GM21515 (cell line): ENCODE measurements at regions not wholly inside any gene's neighbourhood (a gene's known extent, or its start where the extent isn't known, plus 50 kb on each side); places are given as distances from the start of the nearest gene placed in this dataset.
A peak's percentile ranks its signal among the peaks of the same experiment; 100 is the strongest.
"Not testable (repeated sequence)": the region's sequence is repeated elsewhere in the genome, so short reads cannot be mapped to it uniquely, and the experiment has no call there.

Source experiments
- ATAC-seq: cut with Tn5 transposase; IDR thresholded peaks from one replicate; pipeline ENCODE4 v1.9.1; 2021; ENCODE audit not compliant: unreplicated experiment

DNA sequence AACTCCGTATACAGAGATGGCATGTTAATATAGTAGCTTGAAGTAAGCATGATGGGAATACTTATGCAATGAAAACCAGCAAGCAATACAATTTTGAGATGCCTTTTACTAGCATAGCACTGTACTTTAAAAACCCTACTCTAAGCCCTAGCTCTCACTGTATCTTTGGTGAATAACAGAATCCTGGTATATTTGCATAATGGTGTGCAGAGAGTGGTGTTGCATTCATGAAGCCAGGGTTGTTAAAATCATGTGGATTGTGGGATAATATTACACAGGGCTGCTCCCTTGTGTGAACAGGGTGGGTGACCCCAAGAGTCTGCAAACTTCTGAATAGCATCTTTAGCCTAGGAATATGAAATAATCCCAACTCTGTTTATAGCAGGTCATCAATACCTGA, 105.2 kb upstream of the BMP2 start:
- no peak for ATAC-seq

DNA sequence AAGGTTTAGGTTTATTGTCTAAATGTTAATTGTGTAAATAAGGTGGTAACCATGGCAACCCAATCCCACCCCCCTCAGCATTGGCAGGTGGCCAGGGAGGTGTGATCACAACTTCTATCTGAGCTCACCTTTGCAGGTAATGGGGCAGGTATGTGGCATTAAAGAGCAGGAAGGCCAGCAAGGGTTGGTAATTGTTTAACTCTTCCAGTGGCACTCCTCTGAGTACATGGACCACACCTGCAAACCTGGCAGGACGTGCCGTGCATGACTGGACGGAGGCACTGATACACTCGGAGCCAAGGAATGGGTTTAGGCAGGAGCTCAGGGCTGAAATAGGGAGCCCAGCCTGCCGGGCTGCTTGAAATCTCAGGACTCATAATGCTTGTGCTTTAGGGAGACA, 107.0 kb upstream of the BMP2 start:
- no peak for ATAC-seq

DNA sequence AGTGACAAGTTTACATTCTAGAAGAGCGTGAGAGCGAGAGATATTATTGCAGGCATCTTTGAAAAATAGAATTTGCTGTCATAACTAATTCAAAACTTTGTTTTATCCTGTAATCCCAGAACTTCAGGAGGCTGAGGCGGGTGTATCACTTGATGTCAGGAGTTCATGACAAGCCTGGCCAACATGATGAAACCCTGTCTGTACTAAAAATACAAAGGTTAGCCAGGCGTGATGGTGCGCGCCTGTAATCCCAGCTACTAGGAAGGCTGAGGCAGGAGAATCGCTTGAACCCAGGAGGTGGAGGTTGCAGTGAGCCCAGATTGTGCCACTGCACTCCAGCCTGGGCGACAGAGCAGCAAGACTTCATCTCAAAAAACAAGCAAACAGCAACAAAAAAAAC, 108.6 kb upstream of the BMP2 start:
- ATAC-seq, result not testable (repeated sequence)

DNA sequence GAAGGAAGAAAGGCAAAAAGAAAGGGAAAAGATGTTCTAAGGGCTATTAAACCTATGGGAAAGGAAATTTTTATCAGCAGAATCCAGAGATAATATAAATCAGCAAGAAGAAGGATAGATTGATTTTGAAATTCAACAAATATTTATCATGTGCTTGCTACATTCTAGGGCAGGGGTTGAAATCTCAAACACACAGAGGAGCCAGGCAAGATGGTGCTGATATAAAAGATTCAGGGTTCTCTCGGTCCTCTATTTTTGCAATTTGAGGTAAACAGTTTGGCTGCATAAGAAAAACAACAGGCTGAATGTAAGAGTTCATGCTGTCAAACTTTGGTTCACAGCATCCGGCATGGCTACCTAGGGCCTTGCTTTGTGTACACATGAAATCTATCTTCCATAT, 109.6 kb upstream of the BMP2 start:
- ATAC-seq, result no peak

DNA sequence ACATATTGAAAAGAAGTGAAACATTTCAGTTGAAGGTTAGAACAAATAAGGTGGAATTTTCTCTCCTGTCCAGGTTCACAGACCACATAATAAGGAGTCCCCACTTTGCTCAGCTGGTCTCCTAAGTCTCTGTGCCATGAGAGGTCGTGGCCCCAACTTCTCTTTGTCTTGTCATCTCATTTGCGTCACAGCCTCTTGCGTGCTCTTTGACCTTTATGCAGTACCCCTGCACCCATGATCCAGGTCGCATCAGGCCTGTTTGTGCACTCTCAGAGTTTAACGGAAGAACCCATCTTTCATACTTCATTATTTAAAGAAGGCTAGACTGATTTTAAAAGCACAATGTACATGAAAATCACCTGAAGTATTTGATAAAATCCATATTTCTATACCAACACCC, 110.4 kb upstream of the BMP2 start:
- no peak for ATAC-seq

DNA sequence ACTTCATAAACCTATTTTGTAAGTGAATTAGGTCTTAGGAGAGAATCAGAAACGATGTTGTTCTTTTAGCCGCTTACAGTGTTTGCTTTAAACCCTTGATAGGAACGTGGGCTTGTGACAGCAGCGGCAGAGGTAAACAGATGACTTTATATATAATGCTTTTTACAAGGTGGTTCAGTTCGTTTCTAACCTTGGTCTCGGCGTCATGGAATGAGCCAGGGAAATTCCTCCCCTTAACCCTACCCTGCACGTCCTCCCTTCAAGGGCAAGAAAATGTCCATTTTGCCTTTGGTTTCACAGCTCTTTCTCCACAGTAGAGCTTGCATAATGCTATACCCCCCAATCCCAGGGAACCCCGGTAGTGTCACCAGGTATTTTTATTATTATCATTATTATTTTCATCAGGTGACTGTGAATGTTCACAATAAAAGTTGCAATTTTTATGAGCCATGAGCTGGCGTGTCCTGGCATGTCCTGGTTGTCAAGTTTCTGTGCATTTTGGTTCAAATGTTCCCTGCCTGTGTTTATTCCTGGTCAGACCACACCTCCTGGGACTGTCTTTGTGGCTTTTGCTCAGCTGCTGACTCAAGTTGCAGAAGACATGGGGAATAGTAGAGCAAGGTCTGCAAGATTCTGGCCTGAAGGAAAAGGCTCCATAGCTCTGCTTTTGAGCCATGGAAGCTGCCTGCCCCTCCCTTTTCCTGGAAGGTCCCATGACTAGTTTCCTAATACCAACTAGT, 112.8 kb upstream of the BMP2 start:
- ATAC-seq, result no peak

DNA sequence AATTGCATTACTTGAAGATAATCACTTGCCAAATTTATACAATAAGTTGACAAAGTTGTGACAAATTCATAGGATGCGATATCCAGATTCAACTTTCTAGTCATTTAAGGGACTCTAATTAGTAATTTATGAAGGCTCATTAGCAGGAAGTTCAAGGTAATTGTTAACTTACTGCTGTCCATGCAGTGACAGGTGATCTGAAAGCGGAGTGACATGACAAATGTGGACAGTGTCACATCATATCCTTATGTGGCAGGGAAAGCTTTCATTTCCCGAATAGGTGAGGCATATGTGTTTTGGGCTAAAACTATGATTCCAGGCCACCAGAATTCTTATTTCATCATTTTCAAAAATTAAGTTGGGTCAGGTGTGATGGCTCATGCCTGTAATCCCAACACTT, 115.9 kb upstream of the BMP2 start:
- no peak for ATAC-seq

DNA sequence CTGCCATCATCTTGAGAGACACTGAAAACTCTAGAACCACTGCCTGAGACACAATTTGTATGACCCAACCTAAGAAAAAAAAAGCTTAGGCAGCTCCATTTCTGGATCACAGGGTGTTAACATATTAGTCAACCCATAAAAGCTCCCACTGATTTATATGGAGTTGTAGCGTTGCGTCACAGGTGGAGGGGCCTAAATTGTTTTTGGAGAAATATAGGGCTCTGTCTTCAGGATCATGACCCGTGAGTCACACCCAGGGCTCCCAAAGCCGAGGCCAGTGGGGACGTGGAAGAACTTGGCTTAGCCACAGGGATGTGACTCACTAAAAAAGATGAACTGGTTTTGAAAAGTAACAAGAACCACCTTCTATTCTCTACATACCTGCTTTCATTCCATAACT, 116.5 kb upstream of the BMP2 start:
- no peak for ATAC-seq

DNA sequence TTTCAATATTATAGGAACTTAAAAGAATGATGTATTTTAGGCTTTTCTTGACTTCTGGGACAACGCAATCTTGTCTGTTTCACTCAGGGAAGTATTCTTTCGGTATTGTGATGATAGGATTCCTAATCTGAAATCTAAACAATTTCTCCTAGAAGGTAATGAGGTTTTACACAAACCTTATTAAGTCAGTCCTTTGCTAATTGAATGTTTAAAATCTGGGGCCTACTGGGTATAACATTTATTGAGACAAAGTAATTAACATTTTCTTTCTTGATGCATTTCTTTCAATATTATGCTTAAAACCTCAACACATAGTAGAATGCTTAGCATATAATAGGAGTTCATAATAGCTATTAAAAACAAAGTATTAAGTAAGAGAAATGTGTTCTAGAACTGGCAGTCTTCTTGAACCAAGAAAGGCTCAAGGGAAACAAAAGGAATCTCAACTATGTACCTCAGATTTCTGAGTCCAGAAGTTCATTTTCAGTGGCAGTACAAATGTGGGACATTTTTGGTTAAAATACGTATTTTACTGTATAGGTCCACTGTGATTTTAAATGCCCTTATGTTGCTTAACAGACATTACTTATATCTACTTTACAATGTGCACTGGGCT, 121.4 kb upstream of the BMP2 start:
- ATAC-seq, result no peak

DNA sequence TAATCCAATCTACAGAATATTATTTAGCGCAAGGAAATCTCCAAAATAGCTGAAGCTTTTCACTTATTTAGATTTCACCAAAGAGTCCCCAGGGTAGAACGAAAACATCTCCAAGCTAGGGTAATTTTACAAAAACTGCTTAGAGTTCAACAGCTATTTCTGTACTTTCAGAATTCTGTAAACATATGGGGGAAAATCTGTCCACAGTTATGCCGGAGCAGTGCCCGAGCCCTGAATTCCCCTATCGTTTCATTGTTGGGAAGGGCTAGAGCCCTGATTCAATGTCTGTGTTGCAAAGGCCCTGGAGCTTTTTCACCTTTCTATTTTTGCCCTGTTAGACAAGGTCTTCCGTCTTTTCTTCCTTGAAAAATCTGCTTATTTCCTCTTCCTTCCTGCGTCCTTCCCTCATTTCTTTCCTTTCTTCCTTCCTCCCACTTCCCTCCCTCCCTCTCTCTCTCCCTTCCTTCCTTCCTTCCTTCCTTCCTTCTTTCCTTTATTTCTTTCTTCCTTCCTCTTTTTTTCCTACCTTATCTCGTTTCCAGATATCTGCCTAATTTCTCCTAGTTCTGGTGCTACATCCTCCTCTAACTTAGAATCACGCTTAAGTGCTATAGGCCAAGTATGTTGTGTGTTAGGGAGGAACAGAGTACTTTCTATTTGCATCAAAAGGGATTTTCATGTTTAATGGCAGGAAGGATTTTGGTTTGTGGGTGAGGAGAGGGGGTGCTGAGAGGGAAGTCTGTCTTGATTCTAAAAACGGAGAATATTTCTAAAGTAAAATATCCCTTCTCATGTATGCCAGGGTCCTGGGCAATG, 122.5 kb upstream of the BMP2 start:
- no peak for ATAC-seq

DNA sequence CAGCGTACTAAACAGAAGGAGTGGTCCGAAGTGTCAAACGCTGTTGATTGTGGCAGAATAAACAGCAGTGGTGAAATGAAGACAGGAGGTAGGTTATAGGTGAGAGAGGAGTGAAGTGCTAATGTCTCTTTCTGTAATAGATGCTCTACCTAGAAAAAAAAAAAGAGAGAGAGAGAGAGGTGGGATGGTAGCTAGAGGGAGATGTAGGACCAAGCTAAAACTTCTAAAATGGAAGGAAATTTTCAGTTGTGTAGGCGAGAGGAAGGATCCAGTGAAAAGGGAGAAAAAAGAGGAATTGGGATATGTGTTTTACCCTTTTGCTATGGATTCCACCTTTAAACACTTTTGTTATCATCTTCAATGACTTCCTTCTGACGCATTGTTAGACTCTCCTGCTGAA, 126.5 kb upstream of the BMP2 start:
- ATAC-seq, result no peak

DNA sequence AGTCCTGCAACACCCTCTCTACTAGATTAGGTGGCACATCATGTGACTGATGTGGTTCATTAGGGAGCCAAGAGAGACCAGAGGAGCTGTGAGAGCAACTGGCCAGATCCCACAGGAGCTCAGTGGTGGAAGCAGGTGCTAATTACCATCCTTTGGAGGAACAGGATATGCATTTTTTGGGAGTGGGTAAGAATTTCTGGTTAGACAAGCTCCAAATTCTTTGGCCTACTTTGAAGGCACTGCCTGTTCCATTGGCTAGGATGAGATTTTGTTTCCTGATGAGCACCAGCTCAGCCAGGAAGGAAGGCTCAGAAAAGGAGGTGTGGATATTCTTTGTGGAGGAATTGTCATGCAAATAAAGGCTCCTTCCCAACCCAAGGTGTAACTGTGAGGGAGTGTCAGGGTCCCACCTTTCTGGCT, 130.3 kb upstream of the BMP2 start:
- ATAC-seq, result no peak

DNA sequence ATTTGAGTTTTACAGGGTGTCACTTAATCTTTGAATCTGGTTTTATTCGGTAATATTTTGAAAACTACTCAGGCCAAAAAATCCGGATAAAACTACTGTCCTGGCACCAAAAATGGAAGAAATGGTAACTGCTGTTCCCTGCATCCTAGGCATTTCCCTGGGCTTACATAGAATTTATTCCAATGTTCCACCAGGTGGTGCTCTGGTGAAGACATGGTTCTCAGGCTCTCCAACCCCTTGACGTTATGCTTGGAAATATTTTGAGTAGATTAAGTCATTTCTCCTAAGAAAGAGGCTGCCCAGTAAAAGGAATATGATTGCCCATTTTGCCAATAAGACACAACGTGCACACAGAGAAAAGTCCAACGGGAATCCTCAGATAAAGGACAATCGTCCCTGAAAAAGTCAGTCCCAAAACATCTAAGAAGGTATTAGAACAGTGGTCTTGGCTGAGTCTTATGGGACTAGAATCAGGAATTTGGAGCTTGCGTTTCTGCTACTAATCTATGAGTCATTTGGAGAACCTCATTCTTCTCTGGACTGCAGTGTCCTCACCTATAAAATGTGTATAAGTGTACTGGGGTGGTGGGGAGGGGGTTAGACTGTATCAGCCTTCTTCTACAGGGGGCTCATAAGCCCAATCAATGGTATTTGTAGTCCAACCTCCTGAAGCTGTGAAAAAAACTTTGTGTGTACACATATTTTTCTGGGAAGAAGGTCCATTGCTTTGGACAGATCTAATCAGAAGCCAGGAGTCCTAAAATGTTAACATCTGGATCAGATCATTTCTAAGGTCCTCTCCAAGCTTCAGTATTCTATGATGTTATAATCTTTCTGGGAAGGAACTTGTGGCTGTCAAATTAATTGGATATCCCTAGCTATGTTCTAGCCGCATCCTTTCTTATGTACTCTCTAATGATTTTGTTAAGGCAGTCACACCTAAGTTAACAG, 131.0 kb upstream of the BMP2 start:
- ATAC-seq, result no peak

DNA sequence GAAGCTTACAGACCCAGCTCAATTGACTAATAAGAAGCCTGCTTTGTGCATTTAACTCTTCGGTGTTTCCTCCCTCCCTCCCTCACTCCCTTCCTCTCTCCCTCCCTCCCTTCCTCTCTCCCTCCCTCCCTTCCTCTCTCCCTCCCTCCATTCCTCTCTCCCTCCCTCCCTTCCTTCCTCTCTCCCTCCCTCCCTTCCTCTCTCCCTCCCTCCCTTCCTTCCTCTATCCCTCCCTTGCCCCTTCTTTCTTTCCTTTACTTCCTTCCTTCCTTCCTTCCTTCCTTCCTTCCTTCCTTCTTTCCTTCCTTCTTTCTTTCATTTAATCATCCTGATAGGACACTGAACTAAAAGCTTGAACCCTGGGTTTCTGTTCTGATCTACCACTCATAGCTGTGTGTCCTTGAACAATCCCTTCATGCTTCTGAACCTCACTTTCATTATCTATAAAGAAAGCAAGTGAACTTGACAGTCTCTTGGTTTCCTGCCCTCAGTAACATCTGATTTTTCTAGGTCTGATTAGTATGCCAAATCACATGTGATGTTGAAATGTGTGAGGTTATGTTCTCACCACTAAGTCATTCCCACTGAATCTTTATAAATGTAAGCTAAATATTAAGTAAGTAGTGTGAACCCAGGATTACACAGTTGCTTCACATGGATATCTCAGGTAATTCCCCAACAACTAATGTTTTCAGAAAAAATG, 132.3 kb upstream of the BMP2 start:
- ATAC-seq, result no peak

DNA sequence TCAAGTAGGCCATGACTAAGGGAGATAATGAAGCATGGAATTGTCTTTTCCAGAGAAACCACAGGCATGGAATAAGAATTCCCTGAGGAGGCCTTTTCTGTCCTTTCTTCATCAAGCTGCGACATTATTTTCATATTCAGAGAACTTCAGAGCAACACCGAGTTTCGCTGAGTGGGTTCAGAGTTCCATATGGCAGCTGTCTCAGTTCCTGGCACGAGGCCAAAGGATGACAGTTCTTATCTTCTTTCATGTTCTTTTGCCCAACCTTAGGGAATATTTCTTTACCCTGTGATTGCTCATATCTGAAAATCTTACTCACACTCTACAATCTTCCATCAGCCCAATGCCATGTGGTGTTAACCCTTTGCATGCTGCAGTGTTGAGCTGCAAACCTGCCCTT, 135.3 kb upstream of the BMP2 start:
- ATAC-seq, result no peak

DNA sequence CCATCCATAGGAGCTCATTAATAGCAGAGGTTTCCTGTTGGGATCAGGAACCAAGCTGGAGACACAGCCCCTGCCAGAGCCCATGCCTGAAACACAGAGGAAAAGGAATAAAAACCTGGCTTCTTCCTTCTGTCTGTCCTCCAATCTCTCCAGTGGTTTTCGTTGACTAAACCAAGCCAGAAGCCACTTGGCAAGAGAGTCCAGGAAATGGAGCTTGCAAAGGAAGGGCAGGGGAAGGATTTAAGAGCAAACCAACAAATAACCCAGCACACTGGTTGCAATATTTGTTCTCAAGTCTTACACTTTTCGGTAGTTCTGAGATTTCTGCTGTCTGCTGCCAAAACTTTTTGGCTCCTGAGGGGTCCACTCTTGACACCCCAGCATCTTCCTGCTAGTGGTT, 137.0 kb upstream of the BMP2 start:
- ATAC-seq, result no peak

DNA sequence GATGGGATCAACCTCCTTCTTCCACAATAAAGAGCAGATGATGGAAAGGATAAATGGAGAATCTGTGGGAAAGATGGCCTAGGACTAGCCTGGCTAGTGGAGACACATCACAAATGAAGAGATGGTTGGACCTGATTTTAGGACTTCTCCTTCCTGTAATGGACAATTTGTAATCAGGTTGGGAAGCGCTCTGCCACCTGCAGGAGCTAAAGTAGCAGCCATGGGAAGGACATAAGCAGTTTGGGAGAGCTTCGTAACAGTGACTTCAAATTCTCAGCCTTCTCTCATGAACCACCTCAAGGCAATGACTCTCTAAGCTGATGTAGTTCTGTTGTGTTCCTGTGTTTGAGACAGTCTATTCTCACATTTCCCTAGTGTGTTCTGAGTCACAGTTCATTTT, 137.9 kb upstream of the BMP2 start:
- ATAC-seq, result no peak

DNA sequence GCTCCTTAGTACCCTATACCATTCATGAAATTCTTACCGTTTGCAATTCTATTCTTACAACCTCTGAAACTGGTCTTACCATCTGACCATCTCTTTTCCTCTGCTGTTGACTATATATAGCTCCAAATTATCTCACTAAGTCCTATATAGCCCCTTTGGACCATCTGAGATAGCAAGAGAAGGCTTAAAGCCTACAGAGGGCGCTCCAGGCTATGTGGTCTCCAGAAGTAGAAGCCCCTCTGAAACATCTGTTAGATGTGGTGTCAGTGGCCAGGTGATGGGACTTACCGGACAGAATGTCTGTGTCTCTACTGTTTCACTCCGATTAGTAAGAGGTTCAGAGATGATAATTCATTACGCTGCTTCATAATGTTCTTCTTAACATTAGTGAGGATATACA, 140.7 kb upstream of the BMP2 start:
- ATAC-seq, result no peak

DNA sequence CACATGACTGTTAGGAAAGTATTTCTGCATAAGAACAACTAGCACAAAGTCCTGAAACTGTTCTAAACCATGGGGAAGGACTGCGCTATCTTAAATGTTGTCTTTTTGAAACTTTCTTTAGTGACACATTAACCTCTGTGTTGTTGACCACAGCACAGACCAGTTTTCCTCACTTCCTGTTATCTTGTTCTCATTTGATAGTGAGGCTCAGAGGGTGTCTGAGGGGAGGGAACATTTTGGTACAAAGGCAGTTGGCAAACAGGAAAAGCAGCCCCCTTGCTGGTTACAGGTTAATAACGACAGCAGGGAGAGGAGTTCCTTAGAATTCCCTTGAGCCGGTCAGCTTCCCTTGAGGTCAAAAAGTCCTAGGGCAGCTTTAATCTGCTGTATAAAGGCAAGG, 143.5 kb upstream of the BMP2 start:
- ATAC-seq, result peak; percentile 96

DNA sequence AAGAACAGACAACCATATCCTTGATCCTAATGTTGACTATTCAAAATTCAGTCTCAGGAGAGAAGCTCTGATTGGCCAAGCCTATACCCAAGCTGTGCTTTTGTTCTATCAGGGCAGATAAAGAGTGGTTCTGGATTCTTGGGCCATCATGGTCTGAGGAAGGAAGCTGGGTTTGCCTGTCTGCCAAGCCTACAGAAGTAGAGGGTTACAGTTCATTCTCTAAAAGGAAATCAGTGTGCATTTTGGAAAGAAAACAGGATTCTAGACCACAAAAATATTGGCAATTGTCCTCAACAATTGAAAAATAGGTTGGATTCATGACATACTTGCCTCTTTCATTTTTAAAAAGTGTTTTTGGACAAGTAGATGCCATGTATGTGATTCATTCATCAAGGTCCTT, 145.4 kb upstream of the BMP2 start:
- no peak for ATAC-seq
